Panc1 (cell line): ENCODE measurements at regions not wholly inside any gene's neighbourhood (a gene's known extent, or its start where the extent isn't known, plus 50 kb on each side); places are given as distances from the start of the nearest gene placed in this dataset.

Source experiments
- POLR2AphosphoS5 ChIP-seq: IDR thresholded peaks from 2 replicates; pipeline ENCODE4 v1.6.1; 2012; ENCODE audit warnings: mild to moderate bottlenecking, low read depth, low read length, moderate library complexity
- TF ChIP-seq, protein P1 (sequence below): fragments of 450-650 bp; IDR thresholded peaks from 2 replicates; pipeline ENCODE4 v1.5.1; 2017; ENCODE audit warnings: mild to moderate bottlenecking

GRCh38 chr18:64785686-64786085 is 636.8 kb upstream of the LINC00305 start:
- TF ChIP-seq, protein P1, sequence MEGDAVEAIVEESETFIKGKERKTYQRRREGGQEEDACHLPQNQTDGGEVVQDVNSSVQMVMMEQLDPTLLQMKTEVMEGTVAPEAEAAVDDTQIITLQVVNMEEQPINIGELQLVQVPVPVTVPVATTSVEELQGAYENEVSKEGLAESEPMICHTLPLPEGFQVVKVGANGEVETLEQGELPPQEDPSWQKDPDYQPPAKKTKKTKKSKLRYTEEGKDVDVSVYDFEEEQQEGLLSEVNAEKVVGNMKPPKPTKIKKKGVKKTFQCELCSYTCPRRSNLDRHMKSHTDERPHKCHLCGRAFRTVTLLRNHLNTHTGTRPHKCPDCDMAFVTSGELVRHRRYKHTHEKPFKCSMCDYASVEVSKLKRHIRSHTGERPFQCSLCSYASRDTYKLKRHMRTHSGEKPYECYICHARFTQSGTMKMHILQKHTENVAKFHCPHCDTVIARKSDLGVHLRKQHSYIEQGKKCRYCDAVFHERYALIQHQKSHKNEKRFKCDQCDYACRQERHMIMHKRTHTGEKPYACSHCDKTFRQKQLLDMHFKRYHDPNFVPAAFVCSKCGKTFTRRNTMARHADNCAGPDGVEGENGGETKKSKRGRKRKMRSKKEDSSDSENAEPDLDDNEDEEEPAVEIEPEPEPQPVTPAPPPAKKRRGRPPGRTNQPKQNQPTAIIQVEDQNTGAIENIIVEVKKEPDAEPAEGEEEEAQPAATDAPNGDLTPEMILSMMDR, result no peak
- no peak for TF ChIP-seq POLR2AphosphoS5
